ENCODE measurements at regions not wholly inside any gene's neighbourhood (a gene's known extent, or its start where the extent isn't known, plus 50 kb on each side); places are given as distances from the start of the nearest gene placed in this dataset.
"Not testable (repeated sequence)": the region's sequence is repeated elsewhere in the genome, so short reads cannot be mapped to it uniquely, and the experiment has no call there.

DNA sequence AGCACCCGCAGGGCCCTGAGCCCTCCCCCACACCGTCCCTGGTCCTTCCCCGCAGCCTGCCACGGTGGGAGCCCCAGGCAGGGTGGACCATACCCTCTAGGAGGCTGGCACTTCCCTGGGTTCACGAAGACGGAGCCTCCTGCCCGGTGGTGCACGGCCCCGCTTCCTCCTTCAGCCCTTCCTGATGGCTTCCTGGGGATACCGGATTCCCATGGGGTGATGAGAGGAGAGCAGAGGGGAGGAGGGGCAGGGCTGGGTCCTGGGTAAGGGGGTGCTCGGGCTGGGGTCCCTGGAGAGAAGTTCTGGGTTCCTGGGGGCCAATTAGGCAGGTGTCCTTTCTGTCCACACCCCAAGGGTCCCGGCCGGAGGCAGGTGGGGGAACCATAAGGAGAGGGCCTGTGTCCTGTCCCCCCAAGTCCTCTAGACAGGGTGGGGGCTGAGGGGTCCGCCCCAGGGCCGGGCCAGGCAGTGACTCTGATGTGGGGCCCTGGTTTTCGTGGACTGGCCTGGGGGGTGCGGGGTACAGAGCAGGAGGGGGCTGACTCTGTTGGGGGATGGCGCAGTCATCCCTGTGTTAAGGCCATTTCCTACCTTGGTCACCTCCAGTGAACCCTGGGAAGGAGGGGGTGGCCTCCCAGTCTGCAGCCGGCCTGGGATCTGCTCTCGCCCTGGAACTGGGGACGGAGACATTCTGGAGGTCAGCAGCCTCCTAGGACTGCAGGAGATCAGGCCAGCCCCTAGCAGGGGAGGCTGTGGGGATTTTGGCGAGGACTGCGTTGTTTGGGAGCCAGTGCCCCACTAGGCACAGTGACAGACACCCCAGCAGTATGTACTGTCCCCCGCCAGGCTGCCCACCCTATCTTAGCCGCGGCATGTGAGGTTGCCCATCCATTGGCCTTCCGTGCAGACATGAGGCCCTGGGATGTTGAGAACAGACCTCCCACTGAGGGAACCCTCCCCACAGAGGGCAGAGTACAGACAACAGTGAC lies 366.4 kb downstream of the TMEM121 start:
- H3K36me3 ChIP-seq (ENCODE audit: control insufficient read depth in 2 of 2, insufficient read depth in 2 of 2, low read length in 2 of 2); H3K9ac ChIP-seq (ENCODE audit: low read depth in 1 of 2, low read length in 2 of 2); H3K27me3 ChIP-seq (ENCODE audit: control insufficient read depth in 2 of 2, insufficient read depth in 2 of 2, low read length in 2 of 2); H3K27ac ChIP-seq (ENCODE audit: low read depth in 2 of 2, low read length in 2 of 2); H3K9me3 ChIP-seq (ENCODE audit: control insufficient read depth in 2 of 2, low read length in 2 of 2); H3K4me1 ChIP-seq (ENCODE audit: control insufficient read depth in 2 of 2, insufficient read depth in 2 of 2, low read length in 2 of 2); H3K4me3 ChIP-seq (ENCODE audit: low read length in 2 of 2): not testable (repeated sequence)

DNA sequence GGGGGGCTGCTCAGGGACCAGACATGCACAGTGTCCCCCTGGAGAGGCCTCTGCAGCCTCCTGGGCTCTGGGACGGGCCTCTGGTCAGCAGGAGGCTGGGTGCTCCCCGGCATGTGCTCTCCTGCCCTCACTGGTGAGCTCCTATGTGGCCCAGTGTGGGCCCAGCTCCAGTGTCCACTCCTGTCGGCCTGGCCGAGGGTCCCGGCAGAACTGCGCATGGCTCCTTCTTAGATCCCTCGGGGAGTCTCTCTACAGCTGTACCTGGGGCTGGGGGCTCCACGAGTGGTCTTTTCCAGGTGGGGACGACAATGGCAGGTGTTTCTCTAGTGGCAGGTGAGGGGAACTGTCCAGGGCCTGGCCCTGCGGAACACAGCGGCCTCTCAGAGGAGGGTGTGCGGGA lies 367.3 kb downstream of the TMEM121 start:
- H3K4me1 ChIP-seq (ENCODE audit: control insufficient read depth in 2 of 2, insufficient read depth in 2 of 2, low read length in 2 of 2); H3K27me3 ChIP-seq (ENCODE audit: control insufficient read depth in 2 of 2, insufficient read depth in 2 of 2, low read length in 2 of 2); H3K4me3 ChIP-seq (ENCODE audit: low read length in 2 of 2); H3K36me3 ChIP-seq (ENCODE audit: control insufficient read depth in 2 of 2, insufficient read depth in 2 of 2, low read length in 2 of 2); H3K9ac ChIP-seq (ENCODE audit: low read depth in 1 of 2, low read length in 2 of 2); H3K27ac ChIP-seq (ENCODE audit: low read depth in 2 of 2, low read length in 2 of 2); H3K9me3 ChIP-seq (ENCODE audit: control insufficient read depth in 2 of 2, low read length in 2 of 2): not testable (repeated sequence)

DNA sequence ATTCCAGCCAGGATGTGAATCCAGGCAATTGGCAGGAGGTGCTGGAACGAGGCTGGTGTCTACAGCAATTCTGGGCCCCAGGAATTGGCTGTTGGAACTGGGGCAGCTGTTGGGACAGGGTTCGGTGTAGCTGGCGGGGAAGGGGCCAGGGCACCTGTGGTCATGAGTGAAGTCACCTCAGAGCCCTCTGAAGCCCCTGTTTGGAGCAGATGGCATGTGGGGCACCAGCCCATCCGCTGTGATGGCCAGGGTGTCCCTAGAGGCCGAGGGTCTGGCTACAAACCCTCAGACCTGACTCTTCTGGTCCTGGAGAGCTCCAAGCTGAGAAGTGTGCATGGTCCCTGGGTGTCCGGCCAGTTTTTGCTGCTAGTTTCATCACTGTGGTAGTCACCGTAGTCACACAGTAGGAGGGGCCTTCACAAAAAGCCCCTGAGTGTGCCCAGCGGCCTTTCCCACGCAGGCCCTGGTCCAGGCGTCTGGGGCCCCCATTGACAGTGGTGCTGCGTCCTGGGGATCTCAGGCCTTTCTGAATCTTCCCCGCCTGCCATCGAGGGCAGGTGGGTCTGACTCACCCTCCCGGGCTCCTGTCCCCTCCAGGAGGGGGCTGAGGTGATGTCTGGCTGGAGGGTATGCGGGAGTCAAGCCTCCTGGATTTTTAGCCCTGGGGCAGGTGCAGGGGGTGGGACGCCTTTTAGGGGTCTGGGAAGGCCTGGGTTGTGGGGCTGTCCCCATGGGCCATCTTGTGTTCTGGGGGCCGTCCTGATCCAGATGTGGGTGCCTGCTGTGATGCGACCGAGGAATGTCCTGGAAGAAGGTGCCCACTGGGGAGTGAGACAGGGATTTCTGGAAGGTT lies 368.0 kb downstream of the TMEM121 start:
- Histone ChIP-seq H3K9ac (ENCODE audit: low read depth in 1 of 2, low read length in 2 of 2) (no peak overlapping the region), H3K27ac (ENCODE audit: low read depth in 2 of 2, low read length in 2 of 2) (no peak overlapping the region), H3K27me3 (ENCODE audit: control insufficient read depth in 2 of 2, insufficient read depth in 2 of 2, low read length in 2 of 2) (no peaks in the 10 kb centered on the region), H3K4me1 (ENCODE audit: control insufficient read depth in 2 of 2, insufficient read depth in 2 of 2, low read length in 2 of 2) (no peaks in the 10 kb centered on the region), H3K4me3 (ENCODE audit: low read length in 2 of 2) (no peak overlapping the region), H3K9me3 (ENCODE audit: control insufficient read depth in 2 of 2, low read length in 2 of 2) (no peaks in the 10 kb centered on the region), H3K36me3 (ENCODE audit: control insufficient read depth in 2 of 2, insufficient read depth in 2 of 2, low read length in 2 of 2) (no peaks in the 10 kb centered on the region)

DNA sequence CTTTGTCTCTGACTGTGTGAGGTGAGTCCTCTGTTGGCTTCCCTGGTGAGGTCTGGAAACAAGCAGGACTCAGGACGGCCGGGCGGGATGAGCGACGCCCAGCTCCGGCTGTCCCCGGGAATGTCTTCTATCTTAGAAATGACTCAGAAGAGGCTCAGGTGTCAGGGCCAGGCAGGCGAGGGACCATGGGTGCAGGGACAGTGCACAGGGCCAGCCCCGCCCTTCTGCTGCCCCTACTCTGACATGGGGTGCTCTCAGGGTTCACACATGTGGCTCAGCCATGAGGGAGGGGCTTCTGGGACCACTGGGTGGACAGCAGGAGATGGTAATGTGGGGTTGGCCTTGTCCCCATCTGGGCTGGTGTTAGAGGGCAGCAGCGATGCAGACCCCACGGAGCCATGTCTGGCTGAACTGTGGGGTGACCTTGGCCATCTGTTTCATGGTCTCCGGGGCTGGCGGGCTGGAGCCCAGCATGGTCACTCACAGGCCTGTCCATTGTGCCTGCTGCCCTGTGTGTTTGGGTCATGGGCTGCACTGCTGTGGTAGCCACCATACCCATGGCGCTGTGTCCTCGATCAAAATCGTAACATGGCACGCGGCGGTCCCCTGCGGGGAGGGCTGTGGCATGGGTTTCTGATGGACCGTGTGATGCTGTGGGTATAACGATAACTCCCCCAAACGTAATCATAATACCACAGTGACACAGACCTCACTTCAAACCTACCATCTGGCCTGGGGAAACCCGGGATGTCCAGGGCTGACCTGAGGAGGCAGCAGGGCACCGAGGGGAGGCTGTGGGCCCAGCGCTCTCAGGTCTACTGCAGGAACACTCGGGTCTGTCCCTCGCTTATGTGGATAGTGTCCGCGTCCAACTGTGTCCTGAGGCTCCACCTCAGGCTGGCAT lies 368.8 kb downstream of the TMEM121 start:
- no peak overlapping the region for H3K9ac ChIP-seq (ENCODE audit: low read depth in 1 of 2, low read length in 2 of 2)
- no peaks in the 10 kb centered on the region for H3K36me3 ChIP-seq (ENCODE audit: control insufficient read depth in 2 of 2, insufficient read depth in 2 of 2, low read length in 2 of 2)
- no peaks in the 10 kb centered on the region for H3K4me1 ChIP-seq (ENCODE audit: control insufficient read depth in 2 of 2, insufficient read depth in 2 of 2, low read length in 2 of 2)
- H3K27ac ChIP-seq (ENCODE audit: low read depth in 2 of 2, low read length in 2 of 2), result no peak overlapping the region
- H3K9me3 ChIP-seq (ENCODE audit: control insufficient read depth in 2 of 2, low read length in 2 of 2), result no peaks in the 10 kb centered on the region
- H3K4me3 ChIP-seq (ENCODE audit: low read length in 2 of 2), result no peak overlapping the region
- no peaks in the 10 kb centered on the region for H3K27me3 ChIP-seq (ENCODE audit: control insufficient read depth in 2 of 2, insufficient read depth in 2 of 2, low read length in 2 of 2)

DNA sequence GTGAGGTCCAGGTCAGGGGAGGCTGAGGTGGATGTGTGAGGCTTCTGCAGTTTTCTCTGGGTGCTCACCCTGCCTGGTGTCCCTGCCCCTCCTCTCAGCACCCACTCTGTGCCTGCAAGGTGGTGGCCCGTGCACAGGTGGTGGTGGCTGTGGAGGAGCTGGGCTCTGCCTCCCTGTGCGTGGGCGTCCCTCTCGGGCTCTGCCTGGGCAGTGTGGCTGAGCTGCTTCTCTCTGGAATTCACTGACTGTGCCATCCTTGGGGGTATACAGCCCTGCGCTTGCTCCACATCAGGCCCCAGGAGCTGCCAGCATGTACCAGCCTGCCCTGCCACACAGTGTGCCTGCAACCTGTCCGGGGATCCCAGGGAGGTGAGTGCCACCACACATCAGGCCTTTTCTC lies 369.8 kb downstream of the TMEM121 start:
- not testable (repeated sequence) for H3K9me3 ChIP-seq (ENCODE audit: control insufficient read depth in 2 of 2, low read length in 2 of 2); H3K4me3 ChIP-seq (ENCODE audit: low read length in 2 of 2); H3K27me3 ChIP-seq (ENCODE audit: control insufficient read depth in 2 of 2, insufficient read depth in 2 of 2, low read length in 2 of 2)

DNA sequence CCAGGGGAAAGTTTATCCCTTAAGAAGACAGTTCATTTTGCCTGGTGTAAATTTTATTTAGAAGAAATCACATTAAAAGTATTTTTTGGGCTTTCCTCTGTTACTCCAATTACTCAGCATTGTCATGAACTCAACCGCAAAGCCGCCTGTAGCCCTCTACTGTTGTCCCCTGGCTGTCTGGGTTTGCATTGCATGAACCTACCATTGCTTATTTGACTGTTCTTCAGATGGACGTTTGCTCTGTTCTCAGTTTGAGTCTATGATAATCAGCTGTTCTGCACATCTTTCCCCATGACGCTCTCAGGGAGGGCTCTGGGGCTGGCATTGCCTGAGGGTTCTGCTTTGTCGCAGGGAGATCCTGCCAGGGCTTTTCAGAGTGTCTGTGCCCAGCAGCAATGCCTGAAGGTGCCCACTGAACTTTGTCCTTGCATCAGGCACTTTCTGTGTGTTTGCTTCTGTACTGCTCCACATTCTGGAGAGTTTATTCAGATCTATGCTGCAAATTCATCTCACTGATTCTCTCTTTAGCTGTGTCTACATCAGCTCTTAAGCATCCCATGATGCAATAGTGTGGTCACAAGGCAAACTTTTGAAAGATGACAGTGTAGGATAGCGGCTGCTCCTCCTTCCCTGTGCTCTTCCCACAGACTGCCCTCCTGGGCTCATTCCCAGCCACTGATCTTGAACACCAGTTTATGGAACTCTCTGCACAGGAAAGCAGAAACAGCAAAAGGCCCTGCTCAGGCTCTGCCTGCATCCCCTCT lies 370.8 kb downstream of the TMEM121 start:
- H3K9me3 ChIP-seq (ENCODE audit: control insufficient read depth in 2 of 2, low read length in 2 of 2); H3K27me3 ChIP-seq (ENCODE audit: control insufficient read depth in 2 of 2, insufficient read depth in 2 of 2, low read length in 2 of 2); H3K4me3 ChIP-seq (ENCODE audit: low read length in 2 of 2); H3K27ac ChIP-seq (ENCODE audit: low read depth in 2 of 2, low read length in 2 of 2); H3K4me1 ChIP-seq (ENCODE audit: control insufficient read depth in 2 of 2, insufficient read depth in 2 of 2, low read length in 2 of 2); H3K36me3 ChIP-seq (ENCODE audit: control insufficient read depth in 2 of 2, insufficient read depth in 2 of 2, low read length in 2 of 2); H3K9ac ChIP-seq (ENCODE audit: low read depth in 1 of 2, low read length in 2 of 2): not testable (repeated sequence)

More for the DNA sequence above, 369.8 kb downstream of the TMEM121 start:
- H3K36me3 ChIP-seq (ENCODE audit: control insufficient read depth in 2 of 2, insufficient read depth in 2 of 2, low read length in 2 of 2); H3K4me1 ChIP-seq (ENCODE audit: control insufficient read depth in 2 of 2, insufficient read depth in 2 of 2, low read length in 2 of 2); H3K9ac ChIP-seq (ENCODE audit: low read depth in 1 of 2, low read length in 2 of 2); H3K27ac ChIP-seq (ENCODE audit: low read depth in 2 of 2, low read length in 2 of 2): not testable (repeated sequence)

DNA sequence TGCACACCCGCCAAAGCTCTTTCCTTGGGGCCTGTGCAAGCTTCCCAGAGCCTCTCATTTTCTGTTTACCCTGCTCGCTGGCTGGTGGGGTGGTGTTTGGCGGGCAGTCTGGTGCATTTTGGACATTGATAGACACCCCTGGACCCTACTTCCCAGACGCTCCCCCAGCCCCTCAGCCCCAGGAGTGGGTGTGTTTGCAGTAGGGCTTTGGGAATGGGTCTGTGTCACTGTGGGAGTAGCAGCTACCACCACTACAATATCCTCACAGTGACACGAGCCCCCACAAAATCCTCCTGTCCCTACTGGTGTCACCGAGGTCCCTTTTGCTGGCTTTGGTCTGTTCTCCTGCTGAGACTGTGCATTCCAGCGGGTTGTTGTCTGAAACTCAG lies 371.3 kb downstream of the TMEM121 start:
- Histone ChIP-seq H3K9me3 (ENCODE audit: control insufficient read depth in 2 of 2, low read length in 2 of 2) (no peaks in the 10 kb centered on the region), H3K36me3 (ENCODE audit: control insufficient read depth in 2 of 2, insufficient read depth in 2 of 2, low read length in 2 of 2) (no peaks in the 10 kb centered on the region), H3K27ac (ENCODE audit: low read depth in 2 of 2, low read length in 2 of 2) (no peak overlapping the region), H3K4me1 (ENCODE audit: control insufficient read depth in 2 of 2, insufficient read depth in 2 of 2, low read length in 2 of 2) (no peaks in the 10 kb centered on the region), H3K27me3 (ENCODE audit: control insufficient read depth in 2 of 2, insufficient read depth in 2 of 2, low read length in 2 of 2) (no peaks in the 10 kb centered on the region), H3K4me3 (ENCODE audit: low read length in 2 of 2) (no peak overlapping the region), H3K9ac (ENCODE audit: low read depth in 1 of 2, low read length in 2 of 2) (no peak overlapping the region)

DNA sequence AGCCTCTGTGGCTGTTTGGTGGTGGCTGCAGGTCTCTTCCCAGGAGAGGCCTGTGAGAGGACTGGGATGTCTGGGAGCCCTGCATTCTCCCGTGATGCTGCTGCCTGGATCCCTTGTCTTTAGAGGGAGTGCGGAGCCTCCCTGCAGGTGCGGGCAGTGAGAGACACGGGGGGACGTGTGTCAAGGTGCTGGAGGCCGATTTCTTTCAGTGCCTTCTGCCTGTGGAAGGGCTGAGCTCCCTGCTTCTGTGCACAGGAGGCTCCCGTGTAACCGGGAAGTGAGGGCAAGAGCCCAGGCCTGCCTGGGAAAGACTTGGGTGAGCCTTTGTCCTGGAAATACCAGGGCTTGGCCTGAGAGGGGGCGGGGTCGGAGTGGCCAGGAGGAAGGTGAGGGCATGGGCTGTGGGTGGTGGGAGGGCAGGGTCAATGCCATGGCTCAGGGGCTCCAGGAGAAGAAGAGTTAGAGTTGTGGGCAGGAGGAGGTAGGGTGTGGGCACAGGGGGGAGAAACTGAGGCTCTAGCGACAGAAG lies 372.2 kb downstream of the TMEM121 start:
- no peak overlapping the region for H3K4me3 ChIP-seq (ENCODE audit: low read length in 2 of 2)
- no peak overlapping the region for H3K27ac ChIP-seq (ENCODE audit: low read depth in 2 of 2, low read length in 2 of 2)
- H3K27me3 ChIP-seq (ENCODE audit: control insufficient read depth in 2 of 2, insufficient read depth in 2 of 2, low read length in 2 of 2), result no peaks in the 10 kb centered on the region
- no peaks in the 10 kb centered on the region for H3K9me3 ChIP-seq (ENCODE audit: control insufficient read depth in 2 of 2, low read length in 2 of 2)
- no peaks in the 10 kb centered on the region for H3K4me1 ChIP-seq (ENCODE audit: control insufficient read depth in 2 of 2, insufficient read depth in 2 of 2, low read length in 2 of 2)
- no peaks in the 10 kb centered on the region for H3K36me3 ChIP-seq (ENCODE audit: control insufficient read depth in 2 of 2, insufficient read depth in 2 of 2, low read length in 2 of 2)
- H3K9ac ChIP-seq (ENCODE audit: low read depth in 1 of 2, low read length in 2 of 2), result no peak overlapping the region

DNA sequence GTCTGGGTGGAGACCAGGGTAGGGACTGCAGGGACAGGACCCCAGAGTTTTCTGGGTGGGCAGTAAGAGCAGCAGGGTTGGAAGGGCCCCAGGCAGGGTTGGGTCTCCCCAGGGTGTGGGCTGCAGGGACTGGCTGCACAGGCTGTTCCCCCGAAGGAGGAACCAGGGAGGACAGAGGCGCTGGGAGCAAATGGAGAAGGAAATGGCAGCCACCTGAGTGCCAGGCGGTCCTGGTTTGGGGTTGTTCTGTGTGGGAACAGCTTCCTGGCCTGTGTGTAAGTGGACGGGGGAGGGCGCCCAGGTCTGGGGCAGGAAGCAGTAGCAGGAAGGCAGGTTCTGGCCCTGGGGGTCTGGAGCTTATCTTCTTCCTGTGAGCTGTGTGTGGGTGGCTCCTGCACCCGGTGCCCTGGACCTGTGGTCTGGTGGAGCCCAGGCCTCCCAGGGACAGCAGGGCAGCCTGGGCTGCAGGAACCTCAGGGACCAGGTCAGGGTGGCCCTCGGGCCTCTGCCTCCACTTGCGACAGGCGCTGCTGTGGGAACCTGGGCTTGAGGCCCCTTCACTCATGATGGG lies 372.8 kb downstream of the TMEM121 start:
- Histone ChIP-seq H3K4me1 (ENCODE audit: control insufficient read depth in 2 of 2, insufficient read depth in 2 of 2, low read length in 2 of 2) (no peaks in the 10 kb centered on the region), H3K9me3 (ENCODE audit: control insufficient read depth in 2 of 2, low read length in 2 of 2) (no peaks in the 10 kb centered on the region), H3K36me3 (ENCODE audit: control insufficient read depth in 2 of 2, insufficient read depth in 2 of 2, low read length in 2 of 2) (no peaks in the 10 kb centered on the region), H3K27me3 (ENCODE audit: control insufficient read depth in 2 of 2, insufficient read depth in 2 of 2, low read length in 2 of 2) (no peaks in the 10 kb centered on the region), H3K9ac (ENCODE audit: low read depth in 1 of 2, low read length in 2 of 2) (no peak overlapping the region), H3K27ac (ENCODE audit: low read depth in 2 of 2, low read length in 2 of 2) (no peak overlapping the region), H3K4me3 (ENCODE audit: low read length in 2 of 2) (no peak overlapping the region)
